Stomach (tissue), 8 donors: ENCODE measurements at regions not wholly inside any gene's neighbourhood (a gene's known extent, or its start where the extent isn't known, plus 50 kb on each side); places are given as distances from the start of the nearest gene placed in this dataset.

Source experiments
- DNase-seq, 2 donors: peaks; one replicate each; pipeline versions ENCODE4 v3.0.0 to v3.0.0-alpha.2; 2013 to 2019
- H3K27ac ChIP-seq, 5 donors: fragments of 200-600 bp in 4 of 5; sonication (generic) in 4 of 5; one replicate each; pipeline ENCODE4 v1.5.1; 2013 to 2019; ENCODE audit warnings: mild to moderate bottlenecking in 1 of 5, moderate library complexity in 1 of 5
- H3K27me3 ChIP-seq, 3 donors: fragments of 200-600 bp; sonication (generic); one replicate each; pipeline ENCODE4 v1.5.1; 2017 to 2019; ENCODE audit warnings: mixed run types in 1 of 3
- H3K36me3 ChIP-seq, 4 donors: fragments of 200-600 bp; sonication (generic); 1 replicate in 3 of 4; 2 replicates in 1 of 4; pipeline ENCODE4 v1.5.1; 2016 to 2019
- H3K4me1 ChIP-seq, 4 donors: fragments of 200-600 bp; sonication (generic); one replicate each; pipeline ENCODE4 v1.5.1; 2016 to 2019
- H3K4me3 ChIP-seq, 4 donors: fragments of 200-600 bp; sonication (generic) in 3 of 4; one replicate each; pipeline ENCODE4 v1.5.1; 2016 to 2019; ENCODE audit warnings: mild to moderate bottlenecking in 1 of 4
- H3K9me3 ChIP-seq, 4 donors: fragments of 200-600 bp; sonication (generic); one replicate each; pipeline ENCODE4 v1.5.1; 2016 to 2019
- CTCF ChIP-seq, 7 experiments: fragments of 450-650 bp in 4 of 7; fragments of 200-600 bp in 3 of 7; sonication (generic) in 3 of 7; IDR thresholded peaks; one replicate each; pipeline ENCODE4 v1.5.1; 2016 to 2019; ENCODE audit warnings: antibody characterized with exemption in 7 of 7, control low read depth in 2 of 7, mild to moderate bottlenecking in 1 of 7
- EP300 ChIP-seq: sonication (generic); formaldehyde crosslinking; IDR thresholded peaks from one replicate; pipeline ENCODE4 v1.6.1; 2017; ENCODE audit warnings: antibody characterized with exemption
- POLR2A ChIP-seq, 4 donors: fragments of 450-650 bp; IDR thresholded peaks; one replicate each; pipeline ENCODE4 v1.6.1; 2016; ENCODE audit warnings: antibody characterized with exemption in 4 of 4, control low read depth in 2 of 4, mild to moderate bottlenecking in 1 of 4, moderate library complexity in 1 of 4
- POLR2AphosphoS5 ChIP-seq, 3 donors: sonication (generic); formaldehyde crosslinking; IDR thresholded peaks; one replicate each; pipeline ENCODE4 v1.6.1; 2016; ENCODE audit warnings: antibody characterized with exemption in 3 of 3
- WGBS, 5 donors: extraction: QIAGEN DNeasy Blood & Tissue Kit in 3 of 5; methylation state at CpG; one replicate each; pipeline versions ENCODE4 v1.1.5 to v1.1.7; 2013 to 2018; 5-methylcytosine and 5-hydroxymethylcytosine counted together
- intact Hi-C: fragments of 100-400 bp; cut with DNase I; formaldehyde crosslinking; loops from one replicate; pipeline ENCODE4 v1.15.1; 2023; ENCODE audit warnings: low total_unique reads
- donor health status: healthy with polysubstance abuse.
- donor health status: Bipolar disorder and iron deficiency.
- donor health status: healthy.

GRCh38 chr10:118412932-118413331, 70.8 kb upstream of the FAM204A start:
- WGBS, 5 donors = 64 to 70% (median 68%) methylated on average over 8 of the region's 8 CpGs
- no peak overlapping the region for H3K27ac ChIP-seq
- intact Hi-C loops = no loop called here
- no peak for TF ChIP-seq POLR2A (IDR thresholded peaks at IDR 0.05)
- no peak for TF ChIP-seq EP300
- no peak for TF ChIP-seq POLR2AphosphoS5 (IDR thresholded peaks at IDR 0.05)
- no peak for TF ChIP-seq CTCF (IDR thresholded peaks at IDR 0.05)
- H3K27me3 ChIP-seq = peaks cover 0 to 47% (median 4%) of the 10 kb centered on the region in 3 donors
- H3K9me3 ChIP-seq = no peaks in the 10 kb centered on the region
- H3K4me3 ChIP-seq = no peak overlapping the region
- H3K36me3 ChIP-seq = no peaks in the 10 kb centered on the region
- H3K4me1 ChIP-seq = no peaks in the 10 kb centered on the region
- DNase-seq = no peak

- no peak for DNase-seq
- 59 to 66% (median 63%) methylated on average over 8 of the region's 8 CpGs for WGBS, 5 donors
- intact Hi-C loops = no loop called here
- no peaks in the 10 kb centered on the region for H3K36me3 ChIP-seq
- H3K27me3 ChIP-seq = peaks cover 0 to 47% (median 4%) of the 10 kb centered on the region in 3 donors
- H3K4me1 ChIP-seq = no peaks in the 10 kb centered on the region
- H3K4me3 ChIP-seq = no peak overlapping the region
- H3K9me3 ChIP-seq = no peaks in the 10 kb centered on the region
- no peak for TF ChIP-seq CTCF (IDR thresholded peaks at IDR 0.05)
- no peak for TF ChIP-seq POLR2AphosphoS5 (IDR thresholded peaks at IDR 0.05)
- no peak for TF ChIP-seq POLR2A (IDR thresholded peaks at IDR 0.05)
- TF ChIP-seq EP300 = no peak
- H3K27ac ChIP-seq = no peak overlapping the region
These were observed 70.1 kb upstream of the FAM204A start for GRCh38 chr10:118412132-118412760.

- intact Hi-C loops = no loop called here
- 30 to 55% (median 38%) methylated on average over 6 of the region's 6 CpGs for WGBS, 5 donors
These were observed 67.2 kb upstream of the FAM204A start for GRCh38 chr10:118409295-118409694.

GRCh38 chr10:118408181-118408580, 66.1 kb upstream of the FAM204A start:
- H3K4me3 ChIP-seq = no peak overlapping the region
- TF ChIP-seq CTCF (IDR thresholded peaks at IDR 0.05) (no peak), POLR2A (IDR thresholded peaks at IDR 0.05) (no peak), EP300 (no peak), POLR2AphosphoS5 (IDR thresholded peaks at IDR 0.05) (no peak)
- no peak for DNase-seq
- H3K27me3 ChIP-seq = peaks cover 0 to 40% (median 0%) of the 10 kb centered on the region in 3 donors
- H3K4me1 ChIP-seq = no peaks in the 10 kb centered on the region
- intact Hi-C loops = no loop called here
- H3K36me3 ChIP-seq = no peaks in the 10 kb centered on the region
- no peaks in the 10 kb centered on the region for H3K9me3 ChIP-seq
- no peak overlapping the region for H3K27ac ChIP-seq
- WGBS, 5 donors = 71 to 84% (median 83%) methylated on average over 9 of the region's 9 CpGs

More at GRCh38 chr10:118409295-118409694, 67.2 kb upstream of the FAM204A start:
- Histone ChIP-seq H3K27ac (no peak overlapping the region), H3K4me3 (no peak overlapping the region), H3K36me3 (no peaks in the 10 kb centered on the region), H3K4me1 (no peaks in the 10 kb centered on the region), H3K9me3 (no peaks in the 10 kb centered on the region), H3K27me3 (peaks cover 0 to 39% (median 0%) of the 10 kb centered on the region in 3 donors)
- TF ChIP-seq POLR2A (IDR thresholded peaks at IDR 0.05) (no peak), EP300 (no peak), CTCF (IDR thresholded peaks at IDR 0.05) (no peak), POLR2AphosphoS5 (IDR thresholded peaks at IDR 0.05) (no peak)
- no peak for DNase-seq
